Stimulated activated CD4-positive, alpha-beta T cell treated with anti-CD3 and anti-CD28 coated beads, Interleukin-2, amount 100 ng/mL, for 24 hours (primary cell): ENCODE measurements at regions not wholly inside any gene's neighbourhood (a gene's known extent, or its start where the extent isn't known, plus 50 kb on each side); places are given as distances from the start of the nearest gene placed in this dataset.

Source experiments
- DNase-seq, 2 donors: peaks; one replicate each; pipeline ENCODE4 v3.0.0-alpha.2; 2020

DNA sequence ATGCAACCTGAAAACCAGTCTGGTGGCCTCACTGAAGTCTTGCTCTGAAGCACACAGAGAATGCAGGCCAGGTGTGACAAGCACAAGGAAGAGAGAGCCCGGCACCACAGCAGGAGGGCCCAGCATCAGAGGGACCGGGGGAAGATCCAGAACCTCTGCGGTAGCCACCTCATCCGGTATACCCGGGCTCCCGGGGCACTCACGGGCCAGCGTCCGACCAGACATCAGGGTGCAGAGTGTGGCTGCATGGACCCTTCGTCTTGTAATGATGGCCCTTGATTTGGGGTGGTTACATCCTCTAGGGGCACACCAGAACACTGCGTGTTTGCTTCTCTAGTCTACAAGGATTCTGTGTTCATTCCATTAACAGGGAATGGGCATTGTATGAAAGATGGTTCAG lies 406.0 kb downstream of the GADD45G start:
- no peak for DNase-seq

- no peak for DNase-seq
These were observed 408.1 kb downstream of the GADD45G start for GRCh38 chr9:90012949-90013348.

GRCh38 chr9:90013778-90014177 lies 409.0 kb downstream of the GADD45G start:
- DNase-seq: no peak

DNA sequence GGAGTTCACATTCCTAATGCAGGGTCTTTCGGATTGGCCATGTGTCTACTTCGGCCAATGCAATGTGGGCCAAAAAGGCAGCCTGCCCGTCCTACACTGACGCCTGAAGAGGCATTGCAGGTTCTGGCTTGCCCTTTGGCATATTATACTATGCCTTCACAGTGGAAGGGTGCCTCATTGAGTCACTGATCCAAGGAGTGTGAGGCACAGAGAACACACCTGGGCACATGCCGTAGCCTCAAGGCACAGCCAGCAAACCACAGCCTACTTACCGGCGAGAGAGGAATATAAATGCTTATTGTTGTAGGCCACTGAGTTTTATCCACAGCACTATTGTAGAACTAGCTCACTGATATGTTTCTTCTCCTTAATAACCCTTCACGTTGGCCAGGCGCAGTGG lies 409.6 kb downstream of the GADD45G start:
- no peak for DNase-seq

DNA sequence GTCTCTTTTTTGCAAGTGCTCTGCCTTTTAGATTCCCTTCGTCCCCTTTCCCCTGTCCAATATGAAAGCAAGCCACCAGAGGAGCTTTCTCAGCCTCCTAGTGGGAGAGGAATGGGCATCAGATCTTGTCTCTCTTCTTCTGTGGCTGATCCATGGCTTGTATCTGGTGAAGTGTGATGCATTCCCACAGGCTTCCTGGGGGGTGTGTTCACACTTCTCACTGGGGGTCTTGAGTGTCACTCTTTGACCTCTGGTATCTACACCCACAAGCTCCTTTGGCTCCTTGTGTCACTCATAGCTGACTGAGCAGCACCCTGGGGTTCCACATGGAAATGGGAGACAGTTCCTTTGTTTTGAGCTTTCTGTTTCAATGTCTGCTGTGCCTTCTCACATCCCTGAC lies 411.5 kb downstream of the GADD45G start:
- DNase-seq: no peak

GRCh38 chr9:90017679-90018078 lies 412.9 kb downstream of the GADD45G start:
- DNase-seq: no peak

DNA sequence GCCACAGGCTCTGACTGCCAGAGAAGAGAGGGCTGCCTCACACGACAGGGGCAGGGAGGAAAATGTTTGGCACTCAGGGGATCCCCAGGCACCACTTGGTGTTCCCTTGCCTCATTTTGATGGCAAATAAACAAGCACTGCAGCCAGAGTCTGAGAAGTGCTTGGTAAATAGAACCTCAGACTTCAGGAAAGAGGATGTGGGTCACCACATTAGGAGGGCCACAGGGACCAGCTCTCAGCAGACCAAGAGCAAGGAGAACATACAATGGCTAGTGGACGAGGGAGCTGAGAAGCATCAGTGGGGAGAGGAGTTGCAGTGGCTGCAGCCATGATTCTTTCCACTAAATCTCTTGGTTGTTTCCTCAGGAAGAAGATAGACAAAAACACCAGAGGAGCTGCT lies 413.9 kb downstream of the GADD45G start:
- no peak for DNase-seq

GRCh38 chr9:90019626-90020025 lies 414.8 kb downstream of the GADD45G start:
- no peak for DNase-seq

- DNase-seq: no peak
These were observed 415.6 kb downstream of the GADD45G start for GRCh38 chr9:90020276-90020871.

DNA sequence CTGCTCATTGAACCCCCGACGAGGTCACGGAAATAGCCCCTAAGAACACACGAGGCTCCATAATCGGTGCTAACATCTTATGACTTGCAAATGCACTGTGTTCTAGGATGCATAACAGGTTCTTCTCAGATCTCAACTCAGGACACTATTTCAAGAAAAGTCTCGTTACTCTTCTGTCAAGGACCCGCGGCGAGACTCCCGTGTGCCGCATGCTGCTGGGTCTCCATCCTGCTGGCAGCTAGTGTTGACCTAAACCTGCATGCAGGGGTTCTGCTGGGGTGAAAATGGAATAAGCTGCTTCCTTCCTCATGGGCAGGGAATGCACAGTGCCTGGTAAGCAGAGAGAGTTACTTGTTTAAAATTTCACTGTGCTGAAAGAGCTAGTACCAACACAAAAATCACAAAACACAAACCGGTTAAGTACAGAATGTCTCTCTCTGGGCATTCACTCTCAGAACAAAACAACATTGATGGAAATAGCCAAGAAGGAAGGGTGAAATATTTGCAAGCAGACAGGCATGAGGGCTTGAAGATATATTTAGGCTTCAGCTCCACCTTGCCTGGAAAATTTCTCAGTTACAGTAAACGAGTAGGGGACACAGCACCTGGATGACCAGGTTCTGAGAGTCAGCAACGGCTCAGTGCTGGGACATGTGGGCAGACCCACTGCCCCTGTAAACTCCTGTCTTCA lies 416.5 kb downstream of the GADD45G start:
- no peak for DNase-seq

GRCh38 chr9:90022474-90022873 lies 417.7 kb downstream of the GADD45G start:
- DNase-seq: no peak

DNA sequence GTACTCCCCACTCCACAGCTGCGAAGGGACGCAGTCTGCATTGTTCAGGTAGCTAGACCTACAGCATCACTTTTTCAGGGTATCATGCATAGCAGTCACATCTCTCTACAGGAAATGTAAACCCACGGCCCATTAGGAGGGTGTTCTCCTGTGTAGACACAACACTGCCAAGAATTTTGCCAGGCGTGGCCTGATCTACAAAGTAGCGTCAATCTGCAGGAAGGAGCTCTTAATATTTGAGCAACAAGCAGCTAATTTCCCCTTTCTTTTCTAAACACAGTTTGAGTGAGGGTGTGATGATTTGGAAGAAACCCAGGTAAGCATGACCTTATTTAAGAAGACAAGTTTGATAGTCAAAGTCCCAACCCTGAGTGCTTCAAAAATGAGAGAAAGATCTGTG lies 419.0 kb downstream of the GADD45G start:
- DNase-seq: no peak

GRCh38 chr9:90024409-90024808 lies 419.6 kb downstream of the GADD45G start:
- DNase-seq: no peak

- DNase-seq: no peak
These were observed 420.0 kb downstream of the GADD45G start for GRCh38 chr9:90024823-90025222.

DNA sequence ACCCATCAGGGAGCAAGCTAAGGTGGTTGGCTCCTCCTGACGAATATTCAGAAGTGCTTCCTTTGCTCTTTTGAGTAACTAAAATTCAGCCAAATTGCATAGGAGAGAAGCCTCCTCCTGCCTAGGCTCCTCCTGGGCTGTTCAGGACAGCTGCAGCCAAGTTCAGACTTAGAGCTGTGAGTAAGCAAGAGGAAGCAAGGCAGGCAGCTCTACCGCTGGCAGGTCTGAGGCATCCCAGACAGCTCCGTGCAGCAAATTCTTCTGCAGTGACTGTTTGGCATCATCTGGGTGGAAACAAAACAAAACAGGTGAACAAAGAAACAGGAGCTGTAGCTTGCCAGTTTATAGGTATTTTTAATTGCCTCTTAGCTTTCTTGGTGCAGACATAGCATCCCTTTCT lies 421.0 kb downstream of the GADD45G start:
- no peak for DNase-seq

GRCh38 chr9:90027296-90027790 lies 422.5 kb downstream of the GADD45G start:
- DNase-seq: no peak

DNA sequence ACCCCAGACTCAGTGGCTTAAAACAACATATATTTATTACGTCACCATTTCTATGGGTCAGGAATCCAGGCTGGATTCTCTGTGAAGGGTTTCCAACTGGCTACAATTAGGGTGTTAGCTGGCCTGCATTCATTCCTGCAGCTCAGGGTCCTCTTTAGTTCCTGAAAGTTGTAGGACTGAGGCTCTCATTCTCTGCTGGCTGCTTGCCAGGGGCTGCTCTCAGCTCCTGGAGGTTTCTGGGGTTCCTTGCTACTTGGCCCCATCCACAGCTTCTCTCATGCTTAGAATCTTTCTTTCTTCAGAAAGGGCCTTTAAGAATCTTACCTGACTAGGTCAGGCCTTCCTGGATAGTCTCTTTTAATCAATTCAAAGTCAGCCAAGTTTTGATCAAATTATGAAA lies 424.6 kb downstream of the GADD45G start:
- no peak for DNase-seq

DNA sequence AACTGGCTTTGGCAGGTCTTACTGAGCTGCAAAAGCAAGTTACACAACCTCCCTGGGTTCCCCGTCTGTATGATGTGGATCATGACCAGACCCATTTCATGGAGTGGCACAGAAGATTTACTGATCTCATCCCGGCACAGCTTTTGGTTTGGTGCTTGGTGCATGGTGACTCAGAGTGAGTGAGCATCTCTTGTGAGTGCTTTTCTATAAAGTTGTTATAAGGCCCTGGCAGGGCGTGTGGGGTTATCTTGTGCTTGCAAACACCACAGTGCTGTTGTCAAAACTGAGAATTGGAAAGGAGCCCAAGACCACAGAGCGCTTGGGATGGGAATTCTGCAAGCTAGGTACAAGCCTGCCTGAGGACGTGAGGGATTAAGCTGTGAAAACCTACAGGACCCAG lies 425.2 kb downstream of the GADD45G start:
- no peak for DNase-seq

DNA sequence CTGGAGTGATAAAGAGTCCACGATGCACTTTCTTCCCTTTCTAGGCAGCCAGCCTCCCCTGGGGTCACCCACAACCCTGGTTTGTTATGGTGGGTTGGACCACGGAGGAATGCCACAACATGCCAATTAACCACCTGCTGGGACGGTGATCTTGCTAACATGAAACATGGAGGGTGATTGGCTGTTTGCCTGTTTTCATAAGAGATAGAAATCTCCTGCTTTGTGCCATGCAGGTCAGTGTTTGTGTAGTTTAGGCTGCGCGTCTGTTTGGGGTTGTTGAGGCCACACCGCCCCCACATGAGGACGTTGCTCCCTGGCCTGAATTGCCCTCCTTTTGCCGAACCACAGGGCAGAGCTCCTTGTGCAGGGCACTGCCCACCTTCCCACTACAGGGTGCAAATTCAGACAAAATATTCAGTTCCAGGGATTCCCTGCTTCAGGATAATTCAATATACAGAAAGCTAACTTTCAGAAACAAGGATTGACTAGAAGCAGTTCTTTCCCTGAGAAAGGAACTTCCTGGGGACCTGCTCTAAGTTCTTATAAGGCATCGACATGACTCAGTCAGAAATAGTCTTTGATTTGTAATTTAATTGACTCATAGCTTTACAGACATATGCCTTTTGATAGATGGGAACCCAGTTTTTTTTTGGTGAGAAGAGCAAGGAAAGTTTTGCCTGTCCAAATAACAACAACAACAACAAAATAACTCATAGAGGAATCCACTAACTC lies 427.6 kb downstream of the GADD45G start:
- DNase-seq: no peak

GRCh38 chr9:90033028-90033650 lies 428.3 kb downstream of the GADD45G start:
- no peak for DNase-seq

- no peak for DNase-seq
These were observed 429.3 kb downstream of the GADD45G start for GRCh38 chr9:90034071-90034470.

DNA sequence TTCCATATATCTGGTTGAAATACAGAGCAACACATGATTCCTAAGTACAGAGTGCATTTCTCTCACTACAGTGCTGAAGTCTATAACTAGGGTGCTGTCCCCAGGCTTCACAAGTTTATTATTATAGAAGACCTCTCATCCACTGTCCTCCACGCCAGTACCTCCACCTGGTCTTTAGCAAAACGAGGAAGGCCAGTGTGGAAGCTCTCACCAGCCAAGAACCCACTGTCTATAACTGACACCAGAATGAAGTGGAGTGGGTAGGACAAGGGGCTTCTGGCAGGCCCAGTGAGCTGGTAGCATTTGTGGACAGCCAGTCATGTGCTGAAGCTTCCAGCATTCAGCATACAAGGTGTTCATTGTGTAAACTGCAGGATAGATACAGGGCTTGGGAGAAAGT lies 430.7 kb downstream of the GADD45G start:
- DNase-seq: no peak

GRCh38 chr9:90037146-90037797 lies 432.5 kb downstream of the GADD45G start:
- no peak for DNase-seq
